ENCODE measurements at regions not wholly inside any gene's neighbourhood (a gene's known extent, or its start where the extent isn't known, plus 50 kb on each side); places are given as distances from the start of the nearest gene placed in this dataset.

GRCh38 chr20:7113577-7114466, 346.3 kb downstream of the BMP2 start:
- TF ChIP-seq, protein P1, sequence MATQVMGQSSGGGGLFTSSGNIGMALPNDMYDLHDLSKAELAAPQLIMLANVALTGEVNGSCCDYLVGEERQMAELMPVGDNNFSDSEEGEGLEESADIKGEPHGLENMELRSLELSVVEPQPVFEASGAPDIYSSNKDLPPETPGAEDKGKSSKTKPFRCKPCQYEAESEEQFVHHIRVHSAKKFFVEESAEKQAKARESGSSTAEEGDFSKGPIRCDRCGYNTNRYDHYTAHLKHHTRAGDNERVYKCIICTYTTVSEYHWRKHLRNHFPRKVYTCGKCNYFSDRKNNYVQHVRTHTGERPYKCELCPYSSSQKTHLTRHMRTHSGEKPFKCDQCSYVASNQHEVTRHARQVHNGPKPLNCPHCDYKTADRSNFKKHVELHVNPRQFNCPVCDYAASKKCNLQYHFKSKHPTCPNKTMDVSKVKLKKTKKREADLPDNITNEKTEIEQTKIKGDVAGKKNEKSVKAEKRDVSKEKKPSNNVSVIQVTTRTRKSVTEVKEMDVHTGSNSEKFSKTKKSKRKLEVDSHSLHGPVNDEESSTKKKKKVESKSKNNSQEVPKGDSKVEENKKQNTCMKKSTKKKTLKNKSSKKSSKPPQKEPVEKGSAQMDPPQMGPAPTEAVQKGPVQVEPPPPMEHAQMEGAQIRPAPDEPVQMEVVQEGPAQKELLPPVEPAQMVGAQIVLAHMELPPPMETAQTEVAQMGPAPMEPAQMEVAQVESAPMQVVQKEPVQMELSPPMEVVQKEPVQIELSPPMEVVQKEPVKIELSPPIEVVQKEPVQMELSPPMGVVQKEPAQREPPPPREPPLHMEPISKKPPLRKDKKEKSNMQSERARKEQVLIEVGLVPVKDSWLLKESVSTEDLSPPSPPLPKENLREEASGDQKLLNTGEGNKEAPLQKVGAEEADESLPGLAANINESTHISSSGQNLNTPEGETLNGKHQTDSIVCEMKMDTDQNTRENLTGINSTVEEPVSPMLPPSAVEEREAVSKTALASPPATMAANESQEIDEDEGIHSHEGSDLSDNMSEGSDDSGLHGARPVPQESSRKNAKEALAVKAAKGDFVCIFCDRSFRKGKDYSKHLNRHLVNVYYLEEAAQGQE (IDR thresholded peaks at IDR 0.05; ENCODE audit: low read depth), result no peak
- TF ChIP-seq CEBPB (IDR thresholded peaks at IDR 0.05) (no peak), USF1 (IDR thresholded peaks at IDR 0.05) (no peak), MAX (IDR thresholded peaks at IDR 0.05) (no peak), CREB1 (IDR thresholded peaks at IDR 0.05; ENCODE audit: low read depth) (no peak)

- TF ChIP-seq USF1 (IDR thresholded peaks at IDR 0.05), result no peak
- no peak for TF ChIP-seq CEBPB (IDR thresholded peaks at IDR 0.05)
- TF ChIP-seq YY1 (IDR thresholded peaks at IDR 0.05; ENCODE audit: low read depth), result no peak
- TF ChIP-seq TCF12 (IDR thresholded peaks at IDR 0.05; ENCODE audit: low read depth), result no peak
- TF ChIP-seq EP300 (IDR thresholded peaks at IDR 0.05; ENCODE audit: borderline replicate concordance), result no peak
- no peak for TF ChIP-seq TEAD4 (IDR thresholded peaks at IDR 0.05)
- TF ChIP-seq FOXM1 (IDR thresholded peaks at IDR 0.05; ENCODE audit: borderline replicate concordance, low read depth), result no peak
Observed at GRCh38 chr20:7123457-7123856, 356.0 kb downstream of the BMP2 start.

DNA sequence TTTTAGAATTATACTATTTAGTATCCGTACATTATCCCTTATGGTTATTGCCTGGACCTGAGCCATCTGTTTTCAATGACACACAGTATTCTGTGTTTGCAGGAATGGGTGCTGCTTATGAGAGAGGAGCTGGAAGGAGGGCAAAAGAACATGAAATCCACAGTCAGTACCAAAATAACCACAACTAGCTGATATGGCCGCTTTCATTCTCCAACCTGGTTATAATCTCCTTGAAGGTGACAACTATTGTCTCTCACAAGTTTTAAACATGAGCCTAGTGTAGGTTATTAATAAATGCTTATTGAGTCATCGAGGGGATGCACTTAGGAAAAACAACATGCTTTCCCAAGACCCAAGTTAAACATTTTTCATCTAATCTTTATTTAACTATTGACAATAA, 356.6 kb downstream of the BMP2 start:
- TF ChIP-seq TEAD4 (IDR thresholded peaks at IDR 0.05) (no peak), MAX (IDR thresholded peaks at IDR 0.05) (no peak), USF1 (IDR thresholded peaks at IDR 0.05) (no peak), NFIC (IDR thresholded peaks at IDR 0.05) (no peak), TCF12 (IDR thresholded peaks at IDR 0.05; ENCODE audit: low read depth) (no peak), YY1 (IDR thresholded peaks at IDR 0.05; ENCODE audit: low read depth) (no peak), FOXM1 (IDR thresholded peaks at IDR 0.05; ENCODE audit: borderline replicate concordance, low read depth) (no peak)
- TF ChIP-seq, protein P1 (IDR thresholded peaks at IDR 0.05; ENCODE audit: low read depth), result no peak

- no peak for TF ChIP-seq EGR1 (IDR thresholded peaks at IDR 0.05)
Observed at GRCh38 chr20:7136886-7137285, 369.4 kb downstream of the BMP2 start.

GRCh38 chr20:7137395-7138151, 370.1 kb downstream of the BMP2 start:
- TF ChIP-seq ZBTB7A (IDR thresholded peaks at IDR 0.05; ENCODE audit: low read depth) (no peak), CEBPB (IDR thresholded peaks at IDR 0.05) (no peak), TCF12 (IDR thresholded peaks at IDR 0.05; ENCODE audit: low read depth) (no peak), MAX (IDR thresholded peaks at IDR 0.05) (no peak)
- TF ChIP-seq, protein P1 (IDR thresholded peaks at IDR 0.05; ENCODE audit: low read depth), result no peak
